ENCODE measurements at regions not wholly inside any gene's neighbourhood (a gene's known extent, or its start where the extent isn't known, plus 50 kb on each side); places are given as distances from the start of the nearest gene placed in this dataset.

DNA sequence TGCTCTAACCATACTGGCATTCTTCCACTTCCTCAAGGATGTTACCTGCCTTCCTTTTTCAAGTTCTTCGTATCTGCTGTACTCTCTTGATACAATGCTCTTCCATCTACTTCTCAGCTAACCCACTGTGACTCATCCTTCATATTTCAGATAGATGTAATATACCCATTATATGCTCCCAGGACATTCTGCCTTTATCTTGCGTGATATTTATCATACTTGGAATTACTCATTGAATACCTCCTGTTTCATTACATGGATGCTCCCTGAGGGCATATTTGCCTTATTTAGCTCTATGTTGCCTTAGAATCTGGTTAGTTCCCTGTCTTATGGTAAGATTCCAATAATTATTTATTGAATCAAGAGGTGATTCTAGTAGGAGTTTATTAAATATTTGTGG is 706.4 kb downstream of the SORCS3 start:
- POLR2A ChIA-PET (ENCODE audit: partially characterized antibody): interaction anchor here (0.6 kb wide), 1 partner anchor 54 kb away, joined by 3 read pairs; no protein-coding TSS in a partner anchor
- Histone ChIP-seq H2BK12ac (ENCODE audit: low read depth, low read length) (no peak overlapping the region), H2BK5ac (ENCODE audit: low read depth, low read length) (no peak overlapping the region)
- TF ChIP-seq JUN (IDR thresholded peaks at IDR 0.05; ENCODE audit: low read depth, low read length): no peak
- TF ChIP-seq NRF1 (IDR thresholded peaks at IDR 0.05; ENCODE audit: low read depth, low read length): no peak

More for the DNA sequence above, 706.4 kb downstream of the SORCS3 start:
- Histone ChIP-seq H2BK120ac (replicated peaks; ENCODE audit: low read depth, low read length) (no peak overlapping the region), H3K4me2 (ENCODE audit: insufficient read depth in 1 of 2, low read depth in 2 of 2, low read length in 2 of 2) (no peak overlapping the region), H4K8ac (ENCODE audit: extremely low read depth, insufficient read depth, low read length) (no peak overlapping the region), H3K79me2 (ENCODE audit: control insufficient read depth in 1 of 2, insufficient read depth in 2 of 2, low read length in 2 of 2) (no peaks in the 10 kb centered on the region), H2AK5ac (ENCODE audit: low read depth, low read length) (no peak overlapping the region), H3K4me1 (replicated peaks in 1 of 4; ENCODE audit: control insufficient read depth in 3 of 4, insufficient read depth in 4 of 4, low read length in 3 of 4) (peaks cover 0 to 9% (median 1%) of the 10 kb centered on the region in 4 experiments; a peak in 3 of 7 replicates), H2AFZ (ENCODE audit: low read length) (no peak overlapping the region), H3K18ac (ENCODE audit: extremely low read depth, low read length) (no peak overlapping the region), H3K9ac (replicated peaks in 1 of 4; ENCODE audit: extremely low read depth in 1 of 4, low read depth in 3 of 4, low read length in 3 of 4) (no peak overlapping the region), H3K27me3 (replicated peaks in 1 of 4; ENCODE audit: control insufficient read depth in 3 of 4, extremely low read depth in 1 of 4, insufficient read depth in 3 of 4, low read length in 3 of 4) (no peaks in the 10 kb centered on the region), H3K4ac (replicated peaks; ENCODE audit: insufficient read length, low read depth, low read length) (no peak overlapping the region), H3K36me3 (ENCODE audit: control insufficient read depth in 2 of 4, insufficient read depth in 4 of 4, low read length in 3 of 4) (no peaks in the 10 kb centered on the region), H3K79me1 (ENCODE audit: low read depth, low read length) (no peaks in the 10 kb centered on the region), H3K56ac (replicated peaks; ENCODE audit: insufficient read length, low read depth, low read length) (no peak overlapping the region), H2BK15ac (ENCODE audit: low read length) (no peak overlapping the region), H4K91ac (replicated peaks; ENCODE audit: insufficient read length, low read length) (no peak overlapping the region), H3K9me3 (ENCODE audit: insufficient read depth in 2 of 2, low read depth in 1 of 2, low read length in 1 of 2) (no peaks in the 10 kb centered on the region), H3K27ac (ENCODE audit: low read depth, low read length) (no peak overlapping the region), H3K23me2 (ENCODE audit: low read depth, low read length) (no peaks in the 10 kb centered on the region), H3K14ac (ENCODE audit: insufficient read length) (no peak overlapping the region), H4K20me1 (replicated peaks in 1 of 2; ENCODE audit: control insufficient read depth in 1 of 2, insufficient read depth in 2 of 2, low read length in 2 of 2) (no peaks in the 10 kb centered on the region), H2BK20ac (ENCODE audit: low read length) (no peak overlapping the region), H3K23ac (ENCODE audit: insufficient read length) (no peak overlapping the region), H3K4me3 (ENCODE audit: extremely low read depth in 1 of 4, insufficient read depth in 2 of 4, low read depth in 3 of 4, low read length in 4 of 4) (no peak overlapping the region), H4K5ac (ENCODE audit: insufficient read length, low read depth, low read length) (no peak overlapping the region)
- DNase-seq (ENCODE audit: low read depth in 1 of 2, low spot score in 2 of 2): no peak
- WGBS, 2 experiments (ENCODE audit: extremely low coverage in 1 of 2, insufficient coverage in 1 of 2, insufficient read length in 1 of 2, insufficient replicate concordance in 2 of 2, low coverage in 1 of 2, low lambda C conversion rate in 2 of 2, missing lambda C conversion rate in 1 of 2): 93% methylated on average over 2 of the region's 2 CpGs; no CpG with 5 or more reads in 1 of the 2 experiments
- no peak for FAIRE-seq
- CTCF ChIA-PET (ENCODE audit: partially characterized antibody): interaction anchor here (0.6 kb wide), 1 partner anchor 17 kb away, joined by 6 read pairs; no protein-coding TSS in a partner anchor
